ENCODE measurements at regions not wholly inside any gene's neighbourhood (a gene's known extent, or its start where the extent isn't known, plus 50 kb on each side); places are given as distances from the start of the nearest gene placed in this dataset.
"Not testable (repeated sequence)": the region's sequence is repeated elsewhere in the genome, so short reads cannot be mapped to it uniquely, and the experiment has no call there.

DNA sequence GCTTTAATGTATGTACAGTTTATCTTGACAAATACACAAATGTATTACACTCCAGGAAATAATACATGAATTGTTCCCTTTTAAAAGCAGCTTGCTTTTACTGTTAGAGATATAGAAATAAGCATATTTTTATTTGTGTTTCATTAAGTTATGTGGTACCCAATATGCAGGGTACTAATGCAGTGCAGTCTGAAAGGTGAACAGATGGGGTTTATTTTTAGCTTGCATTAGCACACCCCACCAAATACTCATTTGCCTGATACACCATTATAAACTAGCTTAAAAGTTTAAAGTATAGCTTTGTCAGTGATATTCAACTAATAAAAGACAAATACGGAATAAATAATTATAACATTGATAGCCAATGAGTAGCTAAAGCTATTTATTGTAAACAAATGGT is 394.7 kb upstream of the ZNF804A start:
- no peak for DNase-seq (ENCODE audit: low read depth)

DNA sequence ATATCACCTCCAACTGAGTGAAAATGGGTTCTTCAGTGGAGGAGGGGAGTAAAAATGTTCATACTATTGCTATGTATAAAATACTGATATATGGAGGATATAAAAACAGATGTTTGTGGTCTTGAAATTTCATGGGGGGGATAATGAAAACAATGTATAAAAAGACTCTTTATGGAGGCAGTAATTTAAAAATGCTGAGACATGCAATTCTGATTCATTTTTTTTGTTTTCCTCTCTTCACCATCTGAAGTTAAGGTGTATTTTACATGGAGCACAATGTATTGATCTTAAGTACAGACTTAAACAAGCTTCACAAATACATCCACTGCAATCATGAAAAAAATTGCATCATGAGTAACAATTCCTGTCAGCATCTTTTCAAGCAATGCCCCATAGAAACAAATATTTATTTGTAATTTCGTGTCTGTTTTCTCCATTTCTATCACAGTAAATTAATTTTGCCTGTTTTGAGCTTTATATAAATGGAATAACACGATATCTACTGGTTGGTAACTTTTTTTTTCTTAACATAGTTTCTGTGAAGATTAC is 393.2 kb upstream of the ZNF804A start:
- DNase-seq (ENCODE audit: low read depth): no peak

DNA sequence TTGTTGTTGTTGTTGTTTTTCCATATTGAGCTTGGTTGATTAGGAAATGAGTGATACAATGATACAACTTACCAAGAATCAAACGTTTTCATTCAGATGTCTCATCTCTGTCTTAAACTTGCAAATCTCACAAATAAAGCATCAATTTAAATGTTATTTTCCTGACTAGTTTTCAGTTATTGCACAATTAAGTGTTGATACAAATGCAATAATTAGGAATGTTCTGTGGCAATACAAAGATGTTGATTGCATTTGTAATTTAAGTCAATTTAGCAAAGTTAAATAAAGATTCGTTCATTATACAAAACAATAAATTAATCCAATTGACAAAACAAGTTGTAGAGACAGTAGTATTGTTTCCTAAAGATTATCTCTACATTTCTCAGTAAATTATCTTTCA is 392.3 kb upstream of the ZNF804A start:
- no peak for DNase-seq (ENCODE audit: low read depth)

DNA sequence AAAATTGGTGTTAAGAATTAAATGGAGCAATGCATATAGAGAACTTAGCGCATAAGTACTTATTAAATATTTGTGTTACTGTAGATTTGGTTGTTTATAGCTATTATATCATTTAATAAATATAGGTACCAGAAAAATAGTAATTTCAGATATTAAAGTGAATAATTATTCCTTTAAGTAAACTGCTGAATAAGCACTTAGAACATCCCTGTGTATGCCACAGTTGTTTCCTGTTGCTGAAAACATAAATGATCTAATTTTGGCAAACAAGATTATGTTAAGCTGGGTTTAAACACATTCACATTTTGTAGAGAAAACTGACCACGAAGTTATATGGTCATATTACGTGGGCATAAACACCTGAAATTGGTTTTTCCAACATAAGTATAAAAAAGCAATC is 388.0 kb upstream of the ZNF804A start:
- DNase-seq (ENCODE audit: low read depth): no peak

DNA sequence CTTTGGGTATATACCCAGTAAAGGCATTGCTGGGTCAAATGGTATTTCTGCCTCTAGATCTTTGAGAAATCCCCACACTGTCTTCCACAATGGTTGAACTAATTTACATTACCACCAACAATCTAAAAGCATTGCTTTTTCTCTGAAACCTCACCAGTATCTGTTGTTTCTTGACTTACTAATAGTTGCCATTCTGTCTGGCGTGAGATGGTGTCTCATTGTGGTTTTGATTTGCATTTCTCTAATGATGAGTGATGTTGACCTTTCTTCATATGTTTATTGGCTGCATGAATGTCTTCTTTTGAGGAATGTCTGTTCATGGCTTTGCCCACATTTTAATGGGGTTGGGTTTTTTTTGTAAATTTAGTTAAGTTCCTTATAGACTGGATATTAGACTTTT is 382.6 kb upstream of the ZNF804A start:
- DNase-seq (ENCODE audit: low read depth): no peak

DNA sequence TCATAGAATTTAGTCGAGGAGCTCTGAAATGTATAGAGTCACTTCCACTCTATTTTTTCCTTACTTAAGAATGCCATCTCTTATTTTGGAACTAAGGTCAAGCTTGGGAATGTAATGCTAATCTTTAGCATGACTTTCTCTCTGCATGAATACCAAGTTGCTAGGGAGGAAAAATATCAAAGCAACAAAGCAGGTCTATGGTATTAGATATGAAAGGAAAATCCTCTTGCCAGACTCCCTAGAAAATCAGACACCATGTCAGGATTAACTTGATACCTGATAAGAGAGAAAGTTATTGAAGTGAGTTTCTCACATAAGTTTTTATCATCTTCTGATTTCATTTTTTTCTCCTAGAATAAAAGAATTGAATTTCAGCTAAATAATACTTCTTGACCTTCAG is 341.7 kb upstream of the ZNF804A start:
- DNase-seq (ENCODE audit: low read depth): no peak

DNA sequence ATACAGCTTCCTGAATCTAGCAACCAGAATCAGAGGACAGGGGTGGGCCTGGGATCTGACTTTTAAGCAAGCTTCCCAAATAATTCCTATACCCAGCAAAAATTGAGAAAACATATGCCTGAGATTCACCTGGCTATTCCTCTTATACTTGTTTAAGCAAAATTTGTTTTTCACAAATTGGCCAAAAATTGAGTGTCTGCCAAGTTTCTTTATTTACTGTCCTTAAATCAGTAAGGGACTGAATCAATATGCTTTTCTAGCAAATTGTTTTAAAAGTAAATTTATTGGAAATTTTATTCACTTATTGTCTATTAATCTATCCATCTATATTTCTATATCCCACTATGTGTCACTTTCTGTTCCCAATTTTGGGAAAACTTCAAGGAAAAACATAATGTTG is 337.0 kb upstream of the ZNF804A start:
- no peak for DNase-seq (ENCODE audit: low read depth)

DNA sequence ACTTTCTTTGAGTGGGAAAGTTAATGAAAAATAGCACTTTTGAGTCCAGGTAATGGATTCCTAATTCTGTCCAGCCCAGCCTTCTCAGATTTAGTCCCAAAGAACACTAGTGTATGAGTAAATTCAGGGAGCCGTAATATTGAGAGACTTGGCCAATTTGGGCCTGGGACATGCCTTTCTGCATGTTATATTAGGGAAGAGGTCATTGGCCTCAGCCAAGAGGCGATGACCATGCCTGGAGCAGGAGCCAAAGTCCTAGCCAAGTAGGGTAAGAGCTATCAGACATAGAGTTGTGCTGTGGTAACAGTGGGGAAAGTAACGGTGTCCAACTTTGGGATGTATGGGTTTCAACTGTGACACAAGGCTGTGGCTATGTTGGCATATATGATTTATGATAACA is 336.5 kb upstream of the ZNF804A start:
- no peak for DNase-seq (ENCODE audit: low read depth)

DNA sequence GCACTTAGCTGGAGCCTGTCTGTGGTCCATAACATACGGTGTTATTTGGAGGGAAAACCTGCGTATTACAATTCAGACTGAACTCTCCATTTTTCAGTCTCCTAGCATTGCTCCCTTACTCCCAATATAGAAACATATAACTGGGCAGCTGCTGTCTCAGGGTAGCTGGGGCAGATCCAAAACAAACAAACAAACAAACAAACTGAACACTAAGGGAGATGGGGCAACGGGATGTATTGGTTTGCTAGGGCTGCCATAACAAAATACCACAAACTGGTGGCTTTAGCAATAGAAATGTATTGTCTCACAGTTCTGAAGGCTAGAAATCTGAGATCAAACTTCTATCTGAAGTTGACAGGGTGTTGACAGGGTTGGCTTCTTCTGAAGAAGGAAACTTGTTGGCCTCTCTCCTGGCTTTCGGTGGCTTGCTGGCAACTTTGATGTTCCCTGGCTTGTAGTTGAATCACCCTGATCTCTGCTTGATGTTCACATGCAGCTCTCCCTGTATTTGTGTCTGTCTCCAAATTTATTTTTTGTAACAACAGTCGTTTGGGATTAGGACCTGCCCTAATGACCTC is 329.3 kb upstream of the ZNF804A start:
- DNase-seq (ENCODE audit: low read depth): no peak

DNA sequence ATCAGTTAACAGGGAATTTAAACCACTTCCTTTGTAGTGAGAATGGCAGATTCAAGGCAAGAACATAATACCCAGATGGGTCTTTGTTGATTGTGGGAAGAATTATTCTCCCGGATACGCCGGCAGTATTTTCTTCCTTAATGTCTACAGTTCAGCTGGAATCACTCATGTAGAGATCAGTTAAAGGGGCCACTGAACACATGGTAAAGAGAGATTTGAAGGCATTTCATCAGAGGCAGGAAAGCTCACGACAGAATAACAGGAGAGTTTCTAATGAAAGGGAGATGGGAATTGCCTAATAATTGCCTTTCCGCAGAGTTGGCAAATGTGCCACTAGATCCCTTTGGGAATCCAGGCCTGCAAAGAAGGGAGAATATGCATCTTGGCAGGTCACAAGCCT is 327.7 kb upstream of the ZNF804A start:
- no peak for DNase-seq (ENCODE audit: low read depth)

DNA sequence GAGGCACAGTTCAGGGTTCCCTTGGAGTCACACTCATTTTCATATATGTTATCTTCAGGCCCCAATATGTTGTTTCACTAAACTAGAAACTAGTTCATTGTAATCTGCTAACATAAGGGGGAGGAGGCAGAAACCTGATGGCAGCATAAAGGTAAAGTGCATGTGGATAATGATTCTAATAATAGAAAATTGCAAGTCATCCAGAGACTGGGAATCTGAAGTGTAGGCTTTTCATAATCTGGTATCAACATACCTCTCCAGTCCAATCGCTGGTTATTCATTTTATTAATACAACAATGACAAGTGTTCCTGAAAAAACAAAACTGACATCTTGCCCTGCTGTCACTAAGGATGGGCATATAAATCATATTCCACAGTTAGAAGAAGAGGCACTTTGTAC is 326.3 kb upstream of the ZNF804A start:
- DNase-seq (ENCODE audit: low read depth): no peak

DNA sequence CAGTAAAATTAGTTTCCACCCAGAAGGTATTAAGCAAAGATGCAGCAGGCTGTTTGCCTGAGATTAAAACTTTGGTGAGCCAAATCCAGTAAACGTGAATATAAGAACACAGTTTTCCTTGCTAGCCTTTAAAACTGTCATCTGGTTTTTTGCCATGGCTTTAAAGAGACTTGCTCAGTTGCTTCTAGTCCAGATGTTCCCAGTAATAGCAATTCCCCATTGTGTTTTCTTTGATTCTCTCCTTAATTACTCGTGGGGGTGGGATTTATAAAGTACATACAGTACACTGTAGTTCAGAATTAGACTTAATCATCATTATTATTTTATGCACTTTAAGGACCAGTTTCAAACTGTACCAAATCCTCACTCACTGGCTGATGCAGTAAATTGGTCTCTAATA is 303.5 kb upstream of the ZNF804A start:
- DNase-seq (ENCODE audit: low read depth): no peak

DNA sequence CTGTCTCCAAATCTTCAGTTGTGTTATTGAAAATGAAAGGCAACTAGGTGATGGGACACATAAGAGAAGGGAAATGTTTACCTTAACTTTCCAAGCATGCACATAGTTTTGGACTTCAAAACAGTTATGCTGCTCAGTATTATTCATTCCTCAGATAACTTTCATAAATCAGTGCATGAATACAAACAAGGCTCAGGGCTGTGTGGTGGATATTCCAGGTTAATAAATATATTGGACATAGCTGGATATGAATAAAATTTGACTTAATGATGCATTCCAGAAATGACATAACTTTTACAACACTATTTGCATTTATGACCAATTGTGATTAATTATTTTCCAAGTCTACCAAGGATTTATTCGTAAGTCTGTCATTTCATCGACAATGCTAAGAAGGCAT is 301.2 kb upstream of the ZNF804A start:
- DNase-seq (ENCODE audit: low read depth): no peak

DNA sequence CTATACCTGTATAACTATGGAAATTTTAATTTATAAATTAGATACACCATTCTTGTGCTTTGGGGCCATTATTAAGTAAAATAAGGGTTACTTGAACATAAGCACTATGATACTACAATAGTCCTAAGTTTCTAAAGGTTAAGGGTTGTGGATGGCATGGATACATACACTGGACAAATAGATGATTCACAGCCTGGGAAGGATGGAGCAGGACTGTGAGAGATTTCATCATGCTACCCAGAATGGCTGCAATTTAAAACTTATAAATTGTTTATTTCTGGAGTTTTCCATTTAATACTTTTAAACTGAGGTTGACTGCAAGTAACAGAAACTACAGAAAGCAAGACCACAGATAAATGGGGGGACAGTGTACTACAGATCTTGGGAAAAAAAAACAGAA is 295.8 kb upstream of the ZNF804A start:
- DNase-seq (ENCODE audit: low read depth): no peak

DNA sequence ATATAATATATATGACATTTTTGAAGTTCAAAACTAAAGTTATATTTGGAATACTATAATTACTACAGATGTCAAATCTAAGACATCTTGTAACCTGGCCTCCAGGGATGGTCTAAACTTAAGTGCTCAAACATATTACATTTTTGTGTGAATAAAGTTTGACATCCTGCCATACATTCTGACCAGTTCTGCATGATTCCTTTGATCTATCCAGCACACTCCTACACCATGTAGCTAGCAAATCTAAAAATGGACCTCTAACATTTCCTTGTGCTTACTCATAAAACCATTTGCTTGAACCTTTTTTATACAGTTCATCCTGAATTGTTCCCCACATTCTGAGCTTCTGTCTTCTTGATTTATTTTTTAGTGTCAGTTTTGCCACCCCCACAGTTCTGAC is 294.3 kb upstream of the ZNF804A start:
- no peak for DNase-seq (ENCODE audit: low read depth)

DNA sequence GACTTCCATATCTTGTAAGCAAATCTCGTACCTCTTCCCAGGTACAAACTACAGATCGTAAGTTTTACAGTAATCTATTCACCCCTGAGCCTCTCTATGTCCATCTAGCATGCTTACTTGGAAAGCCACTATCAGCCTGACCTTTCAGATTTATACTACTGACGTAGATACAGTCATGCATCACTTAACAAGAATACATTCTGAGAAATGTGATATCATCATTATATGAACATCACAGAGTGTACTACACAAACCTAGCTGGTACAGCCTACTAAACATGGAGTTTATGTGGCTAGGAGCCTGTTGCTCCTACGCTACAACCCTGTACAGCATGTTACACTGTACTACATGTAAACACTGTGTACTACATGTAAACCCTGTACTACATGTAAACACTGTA is 293.2 kb upstream of the ZNF804A start:
- no peak for DNase-seq (ENCODE audit: low read depth)

DNA sequence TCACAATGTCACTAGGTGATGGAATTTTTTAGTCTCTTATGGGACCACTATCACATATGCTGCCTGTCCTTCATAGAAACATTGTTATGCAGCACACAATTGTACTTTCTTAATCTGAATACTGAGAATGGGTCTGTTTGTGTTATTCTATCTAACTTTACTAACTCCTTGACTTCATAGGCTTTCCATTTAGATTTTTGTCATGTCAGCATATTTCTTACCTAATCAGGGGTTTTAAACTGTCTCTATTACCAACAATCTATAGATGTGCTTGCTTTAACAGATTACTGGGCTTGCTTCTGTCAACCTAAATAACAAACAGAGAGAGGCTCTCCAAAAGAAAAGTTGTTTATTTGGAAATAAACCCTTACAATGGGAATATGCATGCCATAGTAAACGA is 289.6 kb upstream of the ZNF804A start:
- no peak for DNase-seq (ENCODE audit: low read depth)

DNA sequence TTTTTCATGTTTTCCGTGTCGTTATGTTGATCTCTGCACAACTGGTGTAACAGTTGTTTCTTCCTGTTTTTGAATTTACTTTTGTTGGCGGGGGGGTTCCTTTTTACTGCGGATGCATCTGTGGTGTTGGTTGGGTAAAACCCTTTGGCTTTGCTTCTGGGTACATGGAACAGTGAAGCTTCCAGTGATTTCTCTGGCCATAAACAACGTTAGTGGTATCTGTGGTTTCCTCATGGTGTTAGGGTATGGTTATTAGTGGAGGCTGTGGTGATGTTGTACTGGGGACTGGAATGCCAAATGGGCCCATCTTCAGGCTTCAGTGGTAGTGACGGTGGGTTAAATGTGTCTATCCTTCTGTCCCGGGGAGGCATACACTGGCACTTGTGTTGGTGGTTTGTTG is 285.4 kb upstream of the ZNF804A start:
- no peak for DNase-seq (ENCODE audit: low read depth)

DNA sequence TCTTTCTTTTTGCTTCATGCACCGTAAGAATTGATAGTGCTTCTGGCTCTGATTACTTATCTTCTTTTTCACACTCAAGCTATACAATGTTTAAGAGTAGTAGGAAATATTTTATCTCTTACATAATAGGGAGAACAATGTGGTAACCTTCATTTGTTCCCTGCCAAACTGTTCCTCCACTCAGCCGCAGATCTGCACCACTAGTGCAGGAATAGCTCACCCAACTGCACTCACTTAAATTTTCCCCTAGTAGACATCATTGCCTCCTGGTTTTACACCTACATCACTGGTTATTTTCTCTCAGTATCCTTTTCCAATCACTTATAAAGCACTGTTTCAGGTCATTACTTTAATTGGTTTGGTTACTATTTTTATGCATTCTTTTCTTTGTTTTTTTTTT is 283.5 kb upstream of the ZNF804A start:
- no peak for DNase-seq (ENCODE audit: low read depth)

DNA sequence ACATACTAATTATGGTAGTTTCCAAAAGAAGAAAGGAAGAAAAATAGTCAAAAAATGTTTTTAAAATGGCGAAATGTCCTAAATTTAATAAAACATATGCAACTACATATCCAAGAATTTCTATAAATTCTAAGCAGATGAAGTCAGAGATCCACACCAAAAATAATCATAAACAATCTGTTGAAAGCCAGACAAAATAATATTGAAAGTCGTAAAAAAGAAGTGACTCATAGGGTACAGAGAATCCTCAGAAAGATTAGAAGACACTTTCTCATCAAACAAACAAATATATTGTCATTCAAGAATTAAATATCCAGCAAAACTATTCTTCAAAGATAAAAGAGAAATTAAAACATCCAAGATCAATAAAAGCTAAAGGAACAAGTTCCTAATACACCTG is 281.4 kb upstream of the ZNF804A start:
- DNase-seq (ENCODE audit: low read depth): no peak

DNA sequence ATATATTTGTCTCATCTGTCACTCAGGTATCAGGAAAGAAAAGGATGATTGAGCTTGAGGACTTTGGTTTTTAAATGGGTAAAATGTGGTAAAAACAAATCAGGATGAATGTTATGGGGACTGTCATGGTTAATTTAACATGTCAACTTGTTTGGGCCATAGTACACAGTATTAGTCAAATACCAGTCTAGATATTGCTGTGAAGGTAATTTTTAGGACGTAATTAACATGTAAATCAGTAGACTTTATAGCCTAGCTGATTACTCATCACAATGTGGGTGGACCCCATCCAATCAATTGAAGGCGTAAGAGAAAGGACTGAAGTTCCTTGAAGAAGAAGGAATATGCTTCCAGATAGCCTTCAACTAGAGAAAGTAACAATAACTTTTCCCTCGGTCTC is 275.7 kb upstream of the ZNF804A start:
- no peak for DNase-seq (ENCODE audit: low read depth)

DNA sequence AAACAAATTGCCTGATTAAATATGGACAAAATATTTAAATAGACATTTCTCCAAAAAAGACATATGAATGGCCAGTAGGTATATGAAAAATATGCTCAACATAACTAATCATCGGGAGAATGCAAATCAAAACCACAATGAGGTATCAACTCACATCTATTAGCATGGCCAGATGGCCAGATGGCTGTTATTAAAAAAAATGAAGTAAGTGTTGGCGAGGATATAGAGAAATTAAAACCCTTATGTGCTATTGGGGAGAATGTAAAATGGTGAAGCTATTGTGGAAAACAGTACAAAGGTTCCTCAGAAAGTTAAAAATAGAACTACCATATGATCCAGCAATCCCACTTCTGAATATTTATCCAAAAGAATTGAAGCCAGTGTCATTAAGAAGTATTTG is 272.3 kb upstream of the ZNF804A start:
- DNase-seq (ENCODE audit: low read depth): no peak

DNA sequence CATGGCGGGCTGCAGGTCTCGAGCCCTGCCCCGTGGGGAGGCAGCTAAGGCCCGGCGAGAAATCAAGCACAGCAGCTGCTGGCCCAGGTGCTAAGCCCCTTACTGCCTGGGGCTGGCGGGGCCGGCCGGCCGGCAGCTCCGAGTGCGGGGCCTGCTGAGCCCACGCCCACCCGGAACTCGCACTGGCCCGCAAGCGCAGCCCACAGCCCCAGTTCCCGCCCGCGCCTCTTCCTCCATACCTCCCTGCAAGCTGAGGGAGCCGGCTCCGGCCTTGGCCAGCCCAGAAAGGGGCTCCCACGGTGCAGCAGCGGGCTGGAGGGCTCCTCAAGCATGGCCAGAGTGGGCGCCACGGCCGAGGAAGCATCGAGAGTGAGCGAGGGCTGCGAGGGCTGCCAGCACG is 270.5 kb upstream of the ZNF804A start:
- not testable (repeated sequence) for DNase-seq (ENCODE audit: low read depth)

DNA sequence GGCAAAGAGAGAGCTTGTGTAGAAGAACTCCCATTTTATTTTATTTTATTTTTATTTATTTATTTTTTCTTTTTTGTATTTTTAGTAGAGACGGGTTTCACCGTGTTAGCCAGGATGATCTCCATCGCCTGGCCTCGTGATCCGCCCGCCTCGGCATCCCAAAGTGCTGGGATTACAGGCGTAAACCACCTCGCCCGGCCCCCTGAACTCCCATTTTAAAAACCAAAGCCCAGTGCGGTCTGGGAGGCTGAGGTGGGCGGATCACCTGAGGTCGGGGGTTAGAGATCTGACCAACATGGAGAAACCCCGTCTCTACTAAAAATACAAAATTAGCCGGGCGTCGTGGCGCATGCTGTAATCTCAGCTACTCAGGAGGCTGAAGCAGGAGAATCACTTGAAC is 267.8 kb upstream of the ZNF804A start:
- not testable (repeated sequence) for DNase-seq (ENCODE audit: low read depth)

DNA sequence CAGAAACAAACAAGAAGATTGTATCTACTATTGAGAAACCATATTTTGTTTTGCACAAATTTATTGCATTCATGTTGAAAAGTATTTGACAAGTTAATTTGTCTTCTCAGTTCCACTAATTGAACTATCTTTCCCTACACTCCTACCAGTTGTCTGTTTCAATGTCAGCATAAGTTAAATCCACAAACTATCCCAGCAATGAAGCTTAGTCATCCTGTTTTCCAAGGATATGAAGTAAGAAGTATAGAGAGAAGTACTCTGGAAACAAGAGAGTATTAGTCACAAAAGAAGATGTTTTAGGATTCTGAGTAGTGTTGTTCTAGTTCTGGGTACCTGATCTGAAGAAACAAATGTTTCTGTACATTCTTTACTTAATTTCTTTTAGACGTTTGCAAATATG is 261.6 kb upstream of the ZNF804A start:
- DNase-seq (ENCODE audit: low read depth): no peak

Data from fibroblast of gingiva (primary cell).